ENCODE measurements at regions not wholly inside any gene's neighbourhood (a gene's known extent, or its start where the extent isn't known, plus 50 kb on each side); places are given as distances from the start of the nearest gene placed in this dataset.

GRCh38 chr5:58185801-58186200, 274.1 kb downstream of the PLK2 start:
- TF ChIP-seq POLR2A (IDR thresholded peaks at IDR 0.05) (no peak), POLR2AphosphoS5 (IDR thresholded peaks at IDR 0.05) (no peak)
- TF ChIP-seq, protein P1, sequence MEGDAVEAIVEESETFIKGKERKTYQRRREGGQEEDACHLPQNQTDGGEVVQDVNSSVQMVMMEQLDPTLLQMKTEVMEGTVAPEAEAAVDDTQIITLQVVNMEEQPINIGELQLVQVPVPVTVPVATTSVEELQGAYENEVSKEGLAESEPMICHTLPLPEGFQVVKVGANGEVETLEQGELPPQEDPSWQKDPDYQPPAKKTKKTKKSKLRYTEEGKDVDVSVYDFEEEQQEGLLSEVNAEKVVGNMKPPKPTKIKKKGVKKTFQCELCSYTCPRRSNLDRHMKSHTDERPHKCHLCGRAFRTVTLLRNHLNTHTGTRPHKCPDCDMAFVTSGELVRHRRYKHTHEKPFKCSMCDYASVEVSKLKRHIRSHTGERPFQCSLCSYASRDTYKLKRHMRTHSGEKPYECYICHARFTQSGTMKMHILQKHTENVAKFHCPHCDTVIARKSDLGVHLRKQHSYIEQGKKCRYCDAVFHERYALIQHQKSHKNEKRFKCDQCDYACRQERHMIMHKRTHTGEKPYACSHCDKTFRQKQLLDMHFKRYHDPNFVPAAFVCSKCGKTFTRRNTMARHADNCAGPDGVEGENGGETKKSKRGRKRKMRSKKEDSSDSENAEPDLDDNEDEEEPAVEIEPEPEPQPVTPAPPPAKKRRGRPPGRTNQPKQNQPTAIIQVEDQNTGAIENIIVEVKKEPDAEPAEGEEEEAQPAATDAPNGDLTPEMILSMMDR (IDR thresholded peaks at IDR 0.05 in 8 of 11, conservative IDR thresholded peaks at IDR 0.05 in 3 of 11) = no peak

Measured in spleen (tissue), 7 donors.